ENCODE measurements at regions not wholly inside any gene's neighbourhood (a gene's known extent, or its start where the extent isn't known, plus 50 kb on each side); places are given as distances from the start of the nearest gene placed in this dataset.

- TF ChIP-seq CHD7 (IDR thresholded peaks at IDR 0.05; ENCODE audit: insufficient replicate concordance, low read length) (no peak), BACH1 (IDR thresholded peaks at IDR 0.05; ENCODE audit: low read length) (no peak), CBX5 (IDR thresholded peaks at IDR 0.05; ENCODE audit: low read depth, low read length) (no peak), CREB1 (IDR thresholded peaks at IDR 0.05) (no peak), BCL11A (IDR thresholded peaks at IDR 0.05; ENCODE audit: low read depth in 2 of 2, low read length in 2 of 2) (no peak)
These were observed 145.1 kb downstream of the KCNE4 start (continued) for GRCh38 chr2:223197046-223197445.

Measured in H1 (cell line).